ENCODE measurements at regions not wholly inside any gene's neighbourhood (a gene's known extent, or its start where the extent isn't known, plus 50 kb on each side); places are given as distances from the start of the nearest gene placed in this dataset.

DNA sequence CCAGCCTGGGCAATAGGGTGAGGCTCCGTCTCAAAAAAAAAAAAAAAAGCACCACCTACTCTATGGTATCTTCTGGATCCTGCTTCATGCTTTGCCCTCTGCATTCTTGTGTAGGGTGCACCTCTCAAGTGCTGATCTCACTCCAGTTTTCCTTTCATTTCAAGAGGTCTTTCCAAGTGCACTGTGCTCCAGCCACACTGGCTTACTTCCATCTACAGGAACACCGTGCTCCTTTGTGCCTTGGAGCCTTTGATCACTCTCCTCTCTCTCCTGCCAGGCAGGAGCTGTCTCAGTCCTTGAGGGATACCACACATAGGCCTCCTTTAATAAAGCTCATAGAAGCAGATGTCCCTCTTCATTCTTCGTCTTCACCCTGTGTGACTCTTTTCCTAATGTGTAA is 55.4 kb upstream of the GREM2 start:
- TF ChIP-seq, protein P1, sequence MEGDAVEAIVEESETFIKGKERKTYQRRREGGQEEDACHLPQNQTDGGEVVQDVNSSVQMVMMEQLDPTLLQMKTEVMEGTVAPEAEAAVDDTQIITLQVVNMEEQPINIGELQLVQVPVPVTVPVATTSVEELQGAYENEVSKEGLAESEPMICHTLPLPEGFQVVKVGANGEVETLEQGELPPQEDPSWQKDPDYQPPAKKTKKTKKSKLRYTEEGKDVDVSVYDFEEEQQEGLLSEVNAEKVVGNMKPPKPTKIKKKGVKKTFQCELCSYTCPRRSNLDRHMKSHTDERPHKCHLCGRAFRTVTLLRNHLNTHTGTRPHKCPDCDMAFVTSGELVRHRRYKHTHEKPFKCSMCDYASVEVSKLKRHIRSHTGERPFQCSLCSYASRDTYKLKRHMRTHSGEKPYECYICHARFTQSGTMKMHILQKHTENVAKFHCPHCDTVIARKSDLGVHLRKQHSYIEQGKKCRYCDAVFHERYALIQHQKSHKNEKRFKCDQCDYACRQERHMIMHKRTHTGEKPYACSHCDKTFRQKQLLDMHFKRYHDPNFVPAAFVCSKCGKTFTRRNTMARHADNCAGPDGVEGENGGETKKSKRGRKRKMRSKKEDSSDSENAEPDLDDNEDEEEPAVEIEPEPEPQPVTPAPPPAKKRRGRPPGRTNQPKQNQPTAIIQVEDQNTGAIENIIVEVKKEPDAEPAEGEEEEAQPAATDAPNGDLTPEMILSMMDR (CRISPR knock-in tag; IDR thresholded peaks at IDR 0.05) = no peak
- TF ChIP-seq ZBTB8A (CRISPR knock-in tag; IDR thresholded peaks at IDR 0.05; ENCODE audit: borderline replicate concordance, low read depth) (no peak), POLR2AphosphoS5 (IDR thresholded peaks at IDR 0.05; ENCODE audit: low read depth, low read length) (no peak)
